IMR-90 (cell line): ENCODE measurements at regions not wholly inside any gene's neighbourhood (a gene's known extent, or its start where the extent isn't known, plus 50 kb on each side); places are given as distances from the start of the nearest gene placed in this dataset.

Source experiments
- ATAC-seq: fragments of 200-7000 bp; cut with Tn5 transposase; 2 replicates; pipeline ENCODE4 v1.9.1; 2020; ENCODE audit warnings: low read depth, mild to moderate bottlenecking, moderate library complexity
- BruUV-seq: library from RNA; stranded (reverse); fragments of 400-500 nt; replicated peaks from 2 replicates; lab custom pipeline; 2021; lab: Mats Ljungman, UMichigan
- CTCF ChIA-PET: fragments of 300-600 bp; formaldehyde crosslinking; extraction: SDS; loops from one replicate; lab custom pipeline; 2021; ENCODE audit warnings: antibody characterized with exemption; lab: Yijun Ruan, JAX
- POLR2A ChIA-PET: fragments of 300-600 bp; sonication (Branson Sonifier 250); formaldehyde crosslinking; loops from one replicate; lab custom pipeline; 2022; ENCODE audit warnings: antibody characterized with exemption; ENCODE audit not compliant: unreplicated experiment; lab: Charles Lee
- DNase-seq: peaks from one replicate; pipeline ENCODE4 v3.0.0; 2013
- H2AFZ ChIP-seq: replicated peaks from 2 replicates; pipeline ENCODE3; 2013; ENCODE audit warnings: low read length, mild to moderate bottlenecking; ENCODE audit not compliant: poor library complexity
- H2AK5ac ChIP-seq: 2 replicates; pipeline ENCODE4 v1.6.1; 2013; ENCODE audit warnings: low read depth, low read length, inconsistent platforms
- H2AK9ac ChIP-seq: replicated peaks from 2 replicates; pipeline ENCODE3; 2013; ENCODE audit warnings: mild to moderate bottlenecking, low read depth, low read length, moderate library complexity; ENCODE audit not compliant: poor library complexity
- H2BK120ac ChIP-seq: 2 replicates; pipeline ENCODE4 v1.6.1; 2013; ENCODE audit warnings: low read depth, low read length, inconsistent platforms
- H2BK15ac ChIP-seq: 3 replicates; pipeline ENCODE4 v1.6.1; 2013; ENCODE audit warnings: low read depth, low read length, inconsistent platforms
- H2BK20ac ChIP-seq: 2 replicates; pipeline ENCODE4 v1.6.1; 2013; ENCODE audit warnings: low read depth, mild to moderate bottlenecking, inconsistent platforms, low read length, moderate library complexity
- H2BK5ac ChIP-seq: 2 replicates; pipeline ENCODE4 v1.6.1; 2013; ENCODE audit warnings: mild to moderate bottlenecking, low read depth, low read length, inconsistent platforms; ENCODE audit not compliant: poor library complexity, severe bottlenecking
- H3K14ac ChIP-seq: replicated peaks from 2 replicates; pipeline ENCODE4 v1.6.1; 2013; ENCODE audit warnings: low read depth, low read length, inconsistent platforms
- H3K18ac ChIP-seq: 2 replicates; pipeline ENCODE4 v1.6.1; 2013; ENCODE audit warnings: low read depth, low read length, control low read depth
- H3K23ac ChIP-seq: 2 replicates; pipeline ENCODE4 v1.6.1; 2013; ENCODE audit warnings: low read depth, low read length, inconsistent platforms
- H3K27ac ChIP-seq: 2 replicates; pipeline ENCODE4 v1.5.1; 2013; ENCODE audit warnings: mild to moderate bottlenecking, control low read depth, low read length; ENCODE audit not compliant: insufficient read depth
- H3K27me3 ChIP-seq: 2 replicates; pipeline ENCODE4 v1.6.1; 2013; ENCODE audit warnings: low read length; ENCODE audit not compliant: control insufficient read depth, insufficient read depth
- H3K36me3 ChIP-seq: 2 replicates; pipeline ENCODE4 v1.6.1; 2013; ENCODE audit warnings: low read length, mixed read lengths; ENCODE audit not compliant: control insufficient read depth, insufficient read depth
- H3K4ac ChIP-seq: 2 replicates; pipeline ENCODE4 v1.6.1; 2013; ENCODE audit warnings: low read depth, low read length, inconsistent platforms
- H3K4me1 ChIP-seq: 2 replicates; pipeline ENCODE4 v1.6.1; 2013; ENCODE audit warnings: low read length, mixed read lengths; ENCODE audit not compliant: control insufficient read depth, insufficient read depth
- H3K4me2 ChIP-seq: 2 replicates; pipeline ENCODE4 v1.6.1; 2013; ENCODE audit warnings: low read depth, mild to moderate bottlenecking, control low read depth, low read length, moderate library complexity
- H3K4me3 ChIP-seq: 2 replicates; pipeline ENCODE4 v1.5.1; 2013; ENCODE audit warnings: low read depth, mild to moderate bottlenecking, control low read depth, low read length, moderate library complexity; ENCODE audit not compliant: insufficient read depth
- H3K56ac ChIP-seq: 2 replicates; pipeline ENCODE4 v1.6.1; 2013; ENCODE audit warnings: low read length, inconsistent platforms; ENCODE audit not compliant: insufficient read depth; ENCODE audit errors: extremely low read depth
- H3K79me1 ChIP-seq, 2 experiments: 2 replicates each; pipeline ENCODE4 v1.6.1; 2013; ENCODE audit warnings: low read length in 2 of 2, inconsistent platforms in 1 of 2, low read depth in 1 of 2
- H3K9ac ChIP-seq: 2 replicates; pipeline ENCODE4 v1.6.1; 2013; ENCODE audit warnings: low read depth, low read length, control low read depth
- H3K9me1 ChIP-seq: 2 replicates; pipeline ENCODE4 v1.6.1; 2013; ENCODE audit warnings: low read length, inconsistent platforms; ENCODE audit not compliant: insufficient read depth
- H3K9me3 ChIP-seq: 2 replicates; pipeline ENCODE4 v1.6.1; 2013; ENCODE audit warnings: low read length; ENCODE audit not compliant: control insufficient read depth, insufficient read depth
- H4K20me1 ChIP-seq: 2 replicates; pipeline ENCODE4 v1.6.1; 2013; ENCODE audit warnings: low read length, inconsistent platforms; ENCODE audit not compliant: insufficient read depth
- H4K5ac ChIP-seq: 2 replicates; pipeline ENCODE4 v1.6.1; 2013; ENCODE audit warnings: mild to moderate bottlenecking, low read depth, low read length, control low read depth
- H4K8ac ChIP-seq, 2 experiments: 2 replicates each; pipeline ENCODE4 v1.6.1; 2013; ENCODE audit warnings: low read depth in 2 of 2, low read length in 2 of 2, control low read depth in 1 of 2, inconsistent platforms in 1 of 2
- H4K91ac ChIP-seq: 2 replicates; pipeline ENCODE4 v1.6.1; 2013; ENCODE audit warnings: low read depth, low read length, inconsistent platforms; ENCODE audit not compliant: insufficient read depth
- BHLHE40 ChIP-seq: fragments of 150-350 bp; IDR thresholded peaks from 2 replicates; pipeline ENCODE4 v1.6.1; 2016; ENCODE audit warnings: mild to moderate bottlenecking, low read depth, low read length
- CEBPB ChIP-seq: IDR thresholded peaks from 2 replicates; pipeline ENCODE4 v1.6.1; 2012; ENCODE audit warnings: low read depth, low read length, improper control_type of control experiment
- CHD1 ChIP-seq: IDR thresholded peaks from 2 replicates; pipeline ENCODE4 v1.6.1; 2012; ENCODE audit warnings: low read depth, low read length, improper control_type of control experiment
- FOS ChIP-seq: fragments of 150-350 bp; IDR thresholded peaks from 2 replicates; pipeline ENCODE4 v1.6.1; 2016; ENCODE audit warnings: low read depth, low read length
- MAFK ChIP-seq: IDR thresholded peaks from 2 replicates; pipeline ENCODE4 v1.6.1; 2012; ENCODE audit warnings: low read depth, low read length, improper control_type of control experiment
- MAZ ChIP-seq: IDR thresholded peaks from 2 replicates; pipeline ENCODE4 v1.6.1; 2012; ENCODE audit warnings: low read depth, mild to moderate bottlenecking, low read length, improper control_type of control experiment, moderate library complexity, borderline replicate concordance
- MXI1 ChIP-seq: IDR thresholded peaks from 2 replicates; pipeline ENCODE4 v1.6.1; 2012; ENCODE audit warnings: low read depth, mild to moderate bottlenecking, low read length, moderate library complexity, borderline replicate concordance
- NFE2L2 ChIP-seq: fragments of 150-350 bp; IDR thresholded peaks from 2 replicates; pipeline ENCODE4 v1.6.1; 2016; ENCODE audit warnings: low read depth, mild to moderate bottlenecking, low read length
- RAD21 ChIP-seq: IDR thresholded peaks from 2 replicates; pipeline ENCODE4 v1.6.1; 2012; ENCODE audit warnings: low read length, improper control_type of control experiment
- RCOR1 ChIP-seq: IDR thresholded peaks from 2 replicates; pipeline ENCODE4 v1.6.1; 2012; ENCODE audit warnings: mild to moderate bottlenecking, low read length, improper control_type of control experiment; ENCODE audit not compliant: insufficient replicate concordance
- RFX5 ChIP-seq: IDR thresholded peaks from 2 replicates; pipeline ENCODE4 v1.8.0; 2012; ENCODE audit warnings: low read depth, mild to moderate bottlenecking, low read length, moderate library complexity
- SMC3 ChIP-seq: fragments of 150-350 bp; IDR thresholded peaks from 2 replicates; pipeline ENCODE4 v1.6.1; 2016; ENCODE audit warnings: low read depth, mild to moderate bottlenecking, antibody characterized with exemption, low read length, moderate library complexity
- USF2 ChIP-seq: fragments of 150-350 bp; IDR thresholded peaks from 2 replicates; pipeline ENCODE4 v1.6.1; 2017; ENCODE audit warnings: mild to moderate bottlenecking, antibody characterized with exemption, low read length, low read depth
- WGBS, 2 experiments: methylation state at CpG; one replicate each; pipeline versions ENCODE4 v1.1.5 to v1.1.7; 2013; ENCODE audit warnings: missing lambda C conversion rate in 2 of 2; ENCODE audit not compliant: insufficient read length in 1 of 2; ENCODE audit errors: extremely low coverage in 2 of 2; 5-methylcytosine and 5-hydroxymethylcytosine counted together
- dilution Hi-C: fragments of 300-500 bp; cut with HindIII; formaldehyde crosslinking; loops from one replicate; pipeline ENCODE4 v1.14.3; 2018; ENCODE audit warnings: low sequenced_read_pairs; ENCODE audit not compliant: unreplicated experiment
- in situ Hi-C: fragments of 300-500 bp; cut with MboI; formaldehyde crosslinking; loops from 3 replicates; pipeline ENCODE4 v1.14.3; 2019; ENCODE audit warnings: low sequenced_read_pairs, inconsistent platforms, mixed read lengths
- intact Hi-C: fragments of 100-400 bp; cut with micrococcal nuclease; formaldehyde crosslinking; loops from 2 replicates; pipeline ENCODE4 v1.10.0; 2022
- TF ChIP-seq, protein P1 (sequence below): fragments of 150-350 bp; IDR thresholded peaks from 2 replicates; pipeline ENCODE4 v1.6.1; 2016; ENCODE audit warnings: low read depth, mild to moderate bottlenecking, low read length, moderate library complexity, borderline replicate concordance

GRCh38 chr2:67889056-67889455 lies 173.7 kb downstream of the C1D start:
- WGBS, 2 experiments, result no CpG with 5 or more reads among the region's 2 CpGs
- CTCF ChIA-PET, result no interaction called here
- intact Hi-C loops, result no loop called here

More at GRCh38 chr2:67889056-67889455, 173.7 kb downstream of the C1D start:
- no peak overlapping the region for H2AFZ ChIP-seq
- no peak overlapping the region for H4K91ac ChIP-seq
- dilution Hi-C loops, result no loop called here
- H3K9me1 ChIP-seq, result no peaks in the 10 kb centered on the region
- no peaks in the 10 kb centered on the region; the same call in 1 of the 2 replicates for H3K4me1 ChIP-seq
- H3K27me3 ChIP-seq, result peaks cover 2% of the 10 kb centered on the region; the same call in 1 of the 2 replicates
- H3K14ac ChIP-seq, result no peak overlapping the region
- no peak overlapping the region for H3K23ac ChIP-seq
- no peak overlapping the region for H3K9ac ChIP-seq
- no peak overlapping the region for H3K4me3 ChIP-seq
- no peak overlapping the region for H3K4me2 ChIP-seq
- H3K9me3 ChIP-seq, result no peaks in the 10 kb centered on the region
- no peak overlapping the region for H4K8ac ChIP-seq
- DNase-seq, result no peak
- no peak overlapping the region for H3K18ac ChIP-seq
- no peaks in the 10 kb centered on the region for H3K79me1 ChIP-seq
- H4K20me1 ChIP-seq, result no peaks in the 10 kb centered on the region
- H2AK9ac ChIP-seq, result no peak overlapping the region
- H3K4ac ChIP-seq, result no peak overlapping the region
- no peak overlapping the region for H3K27ac ChIP-seq
- H2BK20ac ChIP-seq, result no peak overlapping the region
- no peak overlapping the region for H2BK5ac ChIP-seq
- H3K56ac ChIP-seq, result no peak overlapping the region
- H3K36me3 ChIP-seq, result no peaks in the 10 kb centered on the region
- in situ Hi-C loops, result no loop called here
- no peak overlapping the region for H2BK15ac ChIP-seq
- POLR2A ChIA-PET, result no interaction called here
- no TSS peak for BruUV-seq
- TF ChIP-seq RFX5 (no peak), USF2 (no peak), BHLHE40 (no peak), FOS (no peak), NFE2L2 (no peak), RAD21 (no peak), MAFK (no peak), MXI1 (no peak), RCOR1 (no peak), CEBPB (no peak), CHD1 (no peak), MAZ (no peak), SMC3 (no peak)
- TF ChIP-seq, protein P1, sequence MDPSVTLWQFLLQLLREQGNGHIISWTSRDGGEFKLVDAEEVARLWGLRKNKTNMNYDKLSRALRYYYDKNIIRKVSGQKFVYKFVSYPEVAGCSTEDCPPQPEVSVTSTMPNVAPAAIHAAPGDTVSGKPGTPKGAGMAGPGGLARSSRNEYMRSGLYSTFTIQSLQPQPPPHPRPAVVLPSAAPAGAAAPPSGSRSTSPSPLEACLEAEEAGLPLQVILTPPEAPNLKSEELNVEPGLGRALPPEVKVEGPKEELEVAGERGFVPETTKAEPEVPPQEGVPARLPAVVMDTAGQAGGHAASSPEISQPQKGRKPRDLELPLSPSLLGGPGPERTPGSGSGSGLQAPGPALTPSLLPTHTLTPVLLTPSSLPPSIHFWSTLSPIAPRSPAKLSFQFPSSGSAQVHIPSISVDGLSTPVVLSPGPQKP, result no peak
- no peak overlapping the region for H4K5ac ChIP-seq
- ATAC-seq, result no peak
- no peak overlapping the region for H2BK120ac ChIP-seq
- H2AK5ac ChIP-seq, result no peak overlapping the region
